HG02840 (cell line): ENCODE measurements at regions not wholly inside any gene's neighbourhood (a gene's known extent, or its start where the extent isn't known, plus 50 kb on each side); places are given as distances from the start of the nearest gene placed in this dataset.
"Not testable (repeated sequence)": the region's sequence is repeated elsewhere in the genome, so short reads cannot be mapped to it uniquely, and the experiment has no call there.

ENCODE experiments used
- ATAC-seq: cut with Tn5 transposase; IDR thresholded peaks from one replicate; pipeline ENCODE4 v1.9.1; 2021; ENCODE audit warnings: mild to moderate bottlenecking, moderate library complexity, moderate number of reproducible peaks; ENCODE audit not compliant: unreplicated experiment, low FRiP score

GRCh38 chr6:99668036-99668705 is 61.5 kb downstream of the PRDM13 start:
- ATAC-seq, result no peak

- no peak for ATAC-seq
Measured at GRCh38 chr6:99689916-99690685, 83.5 kb downstream of the PRDM13 start.

- ATAC-seq, result not testable (repeated sequence)
Measured at GRCh38 chr6:99702287-99702686, 95.7 kb downstream of the PRDM13 start.

GRCh38 chr6:99709062-99709461 is 102.4 kb downstream of the PRDM13 start:
- no peak for ATAC-seq

- ATAC-seq, result no peak
Measured at GRCh38 chr6:99711302-99711701, 104.7 kb downstream of the PRDM13 start.

- ATAC-seq, result no peak
Measured at GRCh38 chr6:99711925-99712324, 105.3 kb downstream of the PRDM13 start.

- no peak for ATAC-seq
Measured at GRCh38 chr6:99712519-99712918, 105.9 kb downstream of the PRDM13 start.

- not testable (repeated sequence) for ATAC-seq
Measured at GRCh38 chr6:99722043-99722442, 115.4 kb downstream of the PRDM13 start.

- not testable (repeated sequence) for ATAC-seq
Measured at GRCh38 chr6:99730237-99730636, 123.6 kb downstream of the PRDM13 start.

GRCh38 chr6:99736302-99736701 is 129.7 kb downstream of the PRDM13 start:
- ATAC-seq, result no peak

- no peak for ATAC-seq
Measured at GRCh38 chr6:99739526-99739925, 132.9 kb downstream of the PRDM13 start.

- no peak for ATAC-seq
Measured at GRCh38 chr6:99741092-99741491, 134.5 kb downstream of the PRDM13 start.

- ATAC-seq, result no peak
Measured at GRCh38 chr6:99743647-99744046, 137.0 kb downstream of the PRDM13 start.

- ATAC-seq, result no peak
Measured at GRCh38 chr6:99745651-99746050, 139.0 kb downstream of the PRDM13 start.

GRCh38 chr6:99746261-99746895 is 139.7 kb downstream of the PRDM13 start:
- ATAC-seq, result peak; percentile 79

- no peak for ATAC-seq
Measured at GRCh38 chr6:99761711-99762110, 155.1 kb downstream of the PRDM13 start.

- no peak for ATAC-seq
Measured at GRCh38 chr6:99768166-99768565, 161.5 kb downstream of the PRDM13 start.

- no peak for ATAC-seq
Measured at GRCh38 chr6:99779631-99780555, 173.3 kb downstream of the PRDM13 start.

- no peak for ATAC-seq
Measured at GRCh38 chr6:99780556-99780885, 173.9 kb downstream of the PRDM13 start.

- no peak for ATAC-seq
Measured at GRCh38 chr6:99789767-99790166, 183.1 kb downstream of the PRDM13 start.

GRCh38 chr6:99790679-99791078 is 184.0 kb downstream of the PRDM13 start:
- ATAC-seq, result no peak
